Fibroblast of skin of scalp (primary cell): ENCODE measurements at regions not wholly inside any gene's neighbourhood (a gene's known extent, or its start where the extent isn't known, plus 50 kb on each side); places are given as distances from the start of the nearest gene placed in this dataset.

Experiments used
- DNase-seq: peaks from one replicate; pipeline ENCODE4 v3.0.0-alpha.2; 2013

DNA sequence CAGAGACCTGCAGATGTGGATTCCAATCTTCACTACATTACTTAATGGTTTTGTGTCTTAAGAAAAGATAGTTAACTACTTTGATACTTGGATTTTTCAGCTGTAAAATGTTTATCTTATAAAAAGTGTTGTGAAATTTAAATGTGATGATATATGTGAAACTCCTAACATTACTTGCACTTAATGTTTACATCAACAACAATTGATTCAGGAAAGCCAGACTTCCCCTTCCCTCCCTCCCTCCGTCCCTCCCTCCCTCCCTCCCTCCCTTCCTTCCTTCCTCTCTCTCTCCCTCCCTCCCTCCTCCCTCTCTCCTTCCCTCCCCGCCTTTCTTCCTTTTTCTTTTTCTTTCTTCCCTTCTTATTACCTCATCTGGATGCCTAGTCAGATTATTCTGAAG is 773.9 kb upstream of the FAM98A start:
- DNase-seq = no peak

DNA sequence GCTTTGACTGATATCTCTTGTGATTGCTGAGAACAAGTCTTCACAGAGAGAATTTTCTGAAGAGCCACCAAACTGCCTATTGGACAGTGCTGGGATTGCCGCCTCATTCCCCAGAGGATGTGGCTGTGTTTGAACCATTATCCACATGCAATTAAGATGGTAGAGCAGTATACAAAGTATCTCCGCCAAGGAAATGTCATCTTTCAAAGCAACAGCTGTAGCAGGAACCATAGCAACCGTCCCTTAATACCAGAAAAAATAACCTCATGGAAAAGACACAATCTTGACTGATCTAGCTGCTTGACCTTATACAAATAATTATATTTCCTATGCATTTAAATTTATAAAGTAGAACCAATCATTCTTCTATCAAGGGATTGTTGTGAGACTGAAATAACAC is 772.6 kb upstream of the FAM98A start:
- no peak for DNase-seq

DNA sequence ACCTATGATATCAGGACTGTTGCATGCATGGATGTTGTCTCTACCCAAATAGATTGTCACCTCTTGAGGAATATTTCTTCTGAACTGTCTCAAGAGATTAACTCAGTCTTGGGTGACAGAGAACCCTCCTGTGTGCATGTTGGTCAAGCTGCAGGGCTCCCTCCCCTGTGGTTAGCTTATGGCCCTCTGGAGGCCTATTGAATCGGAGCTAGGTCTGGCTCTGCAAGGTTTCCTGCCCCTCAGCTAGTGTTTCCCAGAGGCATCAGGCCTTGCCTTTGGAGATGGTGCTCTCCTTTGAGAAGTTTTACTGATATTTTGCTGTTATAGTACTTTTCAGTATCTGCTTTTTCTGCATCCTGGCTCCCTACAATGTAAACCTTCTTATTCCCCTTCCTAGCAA is 769.2 kb upstream of the FAM98A start:
- DNase-seq = no peak

DNA sequence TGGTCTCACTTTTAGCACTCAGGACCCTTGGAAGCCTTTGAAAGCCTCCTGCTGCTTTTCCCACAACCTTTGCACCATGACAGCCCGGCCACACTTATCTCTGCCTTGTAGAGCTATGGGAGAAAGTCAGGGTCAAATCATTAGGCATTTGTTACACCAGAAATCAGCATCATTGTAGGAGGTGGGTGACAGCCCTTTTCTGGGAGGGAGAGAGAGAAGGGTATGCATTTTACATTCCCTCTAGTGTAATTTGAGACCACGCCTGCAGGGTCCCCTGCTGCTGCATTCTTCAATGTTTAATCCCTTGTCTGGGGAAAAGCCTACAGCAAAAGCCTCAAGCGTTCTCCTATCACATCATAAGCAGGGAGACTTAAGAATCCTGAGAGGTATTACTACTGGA is 766.8 kb upstream of the FAM98A start:
- DNase-seq = no peak

DNA sequence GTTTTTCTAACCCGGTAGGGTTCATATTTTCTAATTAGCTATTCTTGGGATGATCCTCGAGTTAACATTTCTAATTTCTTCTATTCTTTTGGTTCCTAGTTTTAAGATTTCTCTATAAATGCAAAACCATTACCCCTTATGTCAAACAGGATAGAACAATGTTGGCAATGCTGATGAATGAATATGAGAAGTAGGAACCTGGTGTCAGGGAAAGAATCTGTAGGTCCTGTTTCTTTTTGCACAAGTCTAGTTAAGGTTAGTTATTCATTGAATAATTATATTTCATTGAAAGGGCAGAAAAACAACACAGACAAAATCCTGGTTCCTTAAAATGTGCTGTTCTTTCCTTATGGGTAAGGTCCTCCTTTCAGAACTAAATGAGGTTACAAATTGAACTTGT is 766.4 kb upstream of the FAM98A start:
- no peak for DNase-seq

DNA sequence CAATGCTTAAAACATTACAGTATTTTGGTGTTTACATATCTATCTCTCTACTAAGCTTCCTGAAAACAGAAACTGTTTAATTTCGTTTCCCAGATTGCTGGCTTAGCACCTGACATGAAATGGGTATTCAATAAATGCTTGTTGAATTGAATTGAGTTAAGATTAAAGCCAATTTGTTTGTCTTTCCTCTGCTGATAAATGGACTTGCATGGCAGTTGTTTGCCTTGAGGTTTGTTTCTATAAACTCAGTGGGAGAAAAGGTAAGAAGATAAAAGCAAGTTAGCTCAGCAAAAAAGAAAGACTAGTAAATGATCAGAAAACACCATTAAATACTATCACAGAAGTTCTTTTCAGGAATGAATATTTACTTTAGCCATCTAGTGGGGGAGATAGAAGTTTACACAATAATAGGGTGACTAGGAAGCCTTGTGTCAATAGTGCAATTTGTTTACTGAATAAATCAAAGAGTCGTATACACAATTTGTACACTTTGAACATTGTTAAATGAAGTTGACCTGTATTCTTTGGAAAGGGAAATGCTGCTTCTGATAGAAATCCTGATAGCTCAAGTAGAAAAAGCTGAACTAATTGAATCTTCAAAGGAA is 754.5 kb upstream of the FAM98A start:
- no peak for DNase-seq

DNA sequence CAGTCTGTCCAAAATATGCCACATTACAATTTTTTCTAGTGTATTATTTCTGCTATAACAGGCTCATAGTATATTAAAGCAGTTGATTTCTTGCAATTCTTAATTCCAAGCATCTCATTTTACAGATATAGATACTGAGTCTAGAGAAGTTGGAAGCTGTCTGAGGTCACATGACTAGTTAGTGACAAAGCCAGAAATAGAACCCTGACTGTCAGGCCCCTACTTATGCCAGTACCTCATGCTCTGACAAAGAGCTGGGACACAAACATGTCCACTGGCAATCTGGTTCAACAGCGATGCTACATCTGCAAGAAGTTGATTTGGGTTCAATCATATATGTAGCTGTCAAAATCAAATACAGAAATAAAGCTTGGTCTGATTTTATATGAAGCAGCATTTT is 750.4 kb upstream of the FAM98A start:
- no peak for DNase-seq

DNA sequence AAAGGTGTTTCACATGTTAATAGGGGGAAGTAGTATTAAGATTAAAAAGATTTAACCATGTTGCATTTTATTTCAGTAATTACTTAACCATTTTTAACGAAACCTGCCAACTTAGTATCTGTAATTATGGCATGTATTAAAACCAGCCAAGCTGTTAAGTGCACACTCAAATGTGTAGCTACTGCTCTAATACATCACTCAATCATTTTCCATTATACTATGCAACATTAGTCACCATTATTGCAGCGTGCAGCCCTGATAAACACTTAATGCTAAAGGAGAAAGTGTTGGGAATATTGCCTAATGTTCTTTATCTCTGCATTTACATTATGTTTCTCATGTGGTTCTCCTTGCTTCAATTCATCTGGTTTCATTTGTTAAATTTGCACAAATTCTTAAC is 745.9 kb upstream of the FAM98A start:
- no peak for DNase-seq

DNA sequence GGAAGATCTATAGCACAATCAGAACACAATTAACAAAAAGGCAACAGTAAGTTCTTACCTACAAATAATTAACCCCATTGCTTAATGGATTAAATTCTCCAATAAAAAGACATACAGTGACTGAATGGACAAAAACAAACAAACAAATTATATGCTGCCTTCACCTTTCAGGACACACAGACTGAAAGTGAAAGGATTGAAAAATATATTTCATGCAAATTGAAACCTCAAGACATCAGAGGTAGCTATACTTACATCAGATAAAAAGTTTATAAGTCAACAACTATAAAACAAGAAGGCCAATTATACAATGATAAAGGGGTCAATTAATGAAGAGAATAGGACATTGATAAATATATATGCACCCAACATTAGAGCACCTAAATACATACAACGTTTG is 741.2 kb upstream of the FAM98A start:
- DNase-seq = no peak

DNA sequence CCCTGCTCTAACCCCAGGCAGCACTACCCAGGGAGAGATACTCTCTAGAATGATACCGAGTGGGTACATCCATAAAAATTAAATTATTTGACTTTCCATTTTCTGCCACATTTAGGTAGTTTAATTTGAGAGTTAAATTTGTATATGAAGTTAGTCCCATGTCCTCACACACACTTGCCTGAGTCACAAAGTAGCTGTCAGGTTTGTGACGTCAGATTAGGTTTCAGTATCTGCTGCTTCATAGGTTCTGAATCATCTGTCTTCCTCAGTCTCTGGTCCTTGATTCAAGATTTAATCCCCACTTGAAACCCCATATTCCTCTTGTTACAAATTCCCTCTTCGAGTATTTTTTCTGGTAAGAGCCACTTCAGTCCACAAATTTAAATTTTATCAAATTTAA is 738.6 kb upstream of the FAM98A start:
- no peak for DNase-seq

DNA sequence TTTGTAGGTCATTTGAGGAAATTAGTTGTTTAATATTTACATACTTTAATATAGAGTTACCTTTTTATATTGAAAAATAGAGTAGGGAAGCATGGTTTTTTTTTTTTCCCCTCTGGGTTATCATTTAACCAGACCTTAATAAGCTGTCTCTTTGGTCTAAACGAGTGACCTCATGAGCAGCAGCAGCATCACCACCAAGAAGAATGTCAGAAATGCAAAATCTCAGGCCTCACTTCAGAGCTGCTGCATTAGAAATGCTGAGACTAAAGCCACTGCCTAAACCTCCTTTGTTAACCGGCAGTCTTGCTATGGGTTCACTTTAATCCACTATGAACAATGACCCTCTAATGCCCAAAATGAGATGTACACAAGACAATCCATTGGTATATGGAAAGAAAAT is 733.7 kb upstream of the FAM98A start:
- DNase-seq = no peak

DNA sequence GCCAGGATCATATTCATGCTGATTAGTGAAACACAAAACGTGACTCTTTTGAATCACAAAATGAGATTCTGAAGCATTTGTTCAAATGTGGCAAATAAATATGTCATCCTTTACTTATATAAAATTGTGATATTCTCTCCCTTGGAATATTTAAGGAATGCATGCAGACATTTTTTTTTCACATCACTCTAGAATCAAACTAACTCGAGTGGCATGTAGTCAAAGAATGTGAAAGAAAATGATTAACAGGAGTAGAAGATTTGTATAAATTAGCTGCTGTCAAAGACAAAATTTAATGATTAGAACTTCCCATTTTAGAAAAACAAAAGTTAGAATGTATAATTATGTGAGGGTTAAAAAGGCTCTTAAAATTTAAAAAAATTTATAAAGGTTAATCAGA is 721.0 kb upstream of the FAM98A start:
- DNase-seq = no peak

DNA sequence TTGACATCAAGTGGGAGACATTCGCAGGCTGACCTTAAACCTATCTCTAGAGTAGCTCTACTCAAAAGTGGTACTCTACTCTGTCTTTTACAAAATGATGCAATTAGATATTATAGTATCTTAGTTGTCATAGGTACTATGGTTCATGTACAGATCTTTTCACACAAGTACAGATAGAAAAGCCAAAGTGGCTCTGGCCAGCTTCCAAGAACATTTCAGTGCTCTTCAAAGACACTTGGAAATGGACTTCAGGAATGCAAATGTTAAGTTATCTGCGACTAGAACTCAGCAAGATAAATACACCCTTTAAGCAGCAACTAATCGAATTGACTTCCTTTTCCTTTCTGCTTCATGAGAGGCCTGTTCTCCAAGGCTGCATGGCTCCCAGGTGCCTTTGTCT is 718.7 kb upstream of the FAM98A start:
- DNase-seq = no peak

DNA sequence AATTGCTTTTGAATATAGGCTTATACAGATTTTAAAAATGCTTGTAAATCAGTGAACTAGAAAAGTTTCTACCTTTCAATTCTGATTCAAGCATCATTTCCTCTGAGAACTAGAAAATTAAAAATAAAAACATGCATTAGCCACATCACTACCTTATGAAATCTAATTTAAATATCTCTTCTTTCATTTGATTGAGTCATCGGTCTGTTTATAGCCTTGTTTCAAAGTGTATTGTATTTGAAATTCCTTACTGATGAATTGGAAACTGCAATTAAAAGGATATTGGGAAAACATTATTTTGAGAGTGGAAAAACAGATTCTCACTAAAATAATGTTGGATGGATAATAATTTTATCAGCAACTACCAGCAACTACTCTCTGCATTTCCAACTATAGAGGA is 717.7 kb upstream of the FAM98A start:
- no peak for DNase-seq

DNA sequence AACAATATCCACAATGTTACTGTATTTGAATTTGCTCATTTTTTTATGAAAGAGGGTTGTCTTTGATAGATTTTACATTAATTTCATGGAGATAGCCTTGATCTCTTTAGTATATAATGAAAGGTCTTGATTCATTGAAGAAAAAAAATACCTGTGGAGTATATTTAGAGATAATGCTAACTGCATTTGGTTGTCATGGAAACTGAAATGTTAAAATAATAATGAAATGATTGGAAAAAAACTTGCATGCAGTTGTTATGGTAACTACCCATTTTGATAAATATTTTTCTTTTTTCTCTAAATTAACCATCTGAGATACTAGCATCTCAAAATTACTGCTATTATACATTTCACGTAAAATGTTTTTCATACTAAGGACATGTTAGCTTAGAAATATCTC is 712.7 kb upstream of the FAM98A start:
- no peak for DNase-seq

DNA sequence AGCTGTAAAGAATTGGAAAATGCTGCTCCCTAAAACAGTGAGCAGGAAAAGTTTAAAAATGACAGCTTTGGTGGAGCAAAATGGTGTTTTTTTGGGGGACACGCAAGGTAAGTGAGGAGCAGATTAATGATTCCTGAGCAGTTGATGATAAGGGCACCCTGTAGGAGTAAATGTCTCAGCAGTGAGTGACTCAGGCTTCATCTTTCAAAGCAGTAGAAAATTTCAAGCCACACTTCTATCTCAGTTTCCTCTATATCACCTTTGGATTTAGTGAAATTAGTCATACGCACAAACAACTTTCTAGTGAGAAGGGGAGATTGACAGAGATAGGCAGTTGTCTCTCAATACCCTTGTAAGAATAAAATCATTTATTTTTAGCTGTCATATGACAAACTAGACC is 709.0 kb upstream of the FAM98A start:
- DNase-seq = no peak

DNA sequence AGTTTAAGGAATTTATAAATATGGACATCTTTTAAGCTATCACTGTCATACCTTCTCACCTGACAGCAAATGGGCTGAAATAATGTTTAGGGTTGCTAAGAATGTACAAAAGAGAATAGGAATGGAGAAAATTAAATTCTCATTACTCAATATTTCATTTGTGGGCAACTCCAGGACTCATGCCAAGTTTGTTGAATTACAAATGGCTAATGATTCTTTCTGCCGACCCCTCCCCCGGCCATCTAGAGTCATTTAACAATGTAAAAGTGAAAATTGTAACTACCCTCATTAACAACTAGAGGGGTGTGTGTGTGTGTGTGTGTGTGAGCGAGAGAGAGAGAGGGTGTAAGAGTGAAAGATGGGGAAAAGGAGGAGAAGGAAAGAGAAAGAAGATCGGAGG is 708.5 kb upstream of the FAM98A start:
- no peak for DNase-seq

DNA sequence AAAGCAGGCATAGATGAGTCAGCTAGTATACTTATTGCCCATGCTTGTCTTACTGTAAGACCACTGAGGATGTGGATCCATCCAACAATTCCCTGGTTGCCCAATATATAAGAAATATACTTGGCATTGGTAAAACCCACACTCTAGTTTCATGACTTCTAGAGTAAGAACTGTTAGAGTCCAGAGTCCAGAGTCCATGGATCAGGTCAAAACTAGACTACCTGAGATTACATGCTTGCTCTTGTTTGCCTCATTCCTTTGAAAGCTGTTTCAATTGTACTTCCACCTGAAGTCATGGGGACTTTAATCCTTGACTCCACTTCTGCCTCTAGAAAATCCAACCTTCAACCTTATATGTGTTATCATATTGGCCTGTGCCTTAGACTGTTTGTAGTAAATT is 707.6 kb upstream of the FAM98A start:
- DNase-seq = no peak

DNA sequence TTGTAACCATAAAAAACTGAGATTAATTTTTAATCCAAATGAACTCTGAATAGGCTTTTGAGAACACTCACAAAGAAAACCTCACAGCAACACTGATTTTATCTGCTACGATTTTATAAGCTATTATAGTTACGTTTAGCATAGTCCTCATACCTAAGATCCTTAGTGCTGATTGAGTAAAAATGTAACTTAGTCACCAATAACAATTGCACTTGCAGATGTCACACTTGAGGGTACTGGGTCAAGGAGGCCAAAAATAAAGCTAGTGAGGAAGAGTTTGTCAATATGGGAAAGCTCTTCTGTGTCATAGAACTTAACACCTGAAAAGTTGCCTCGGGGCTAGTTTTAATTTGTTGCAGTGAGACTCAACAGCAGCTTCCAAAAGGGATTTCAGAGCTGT is 706.5 kb upstream of the FAM98A start:
- DNase-seq = no peak

DNA sequence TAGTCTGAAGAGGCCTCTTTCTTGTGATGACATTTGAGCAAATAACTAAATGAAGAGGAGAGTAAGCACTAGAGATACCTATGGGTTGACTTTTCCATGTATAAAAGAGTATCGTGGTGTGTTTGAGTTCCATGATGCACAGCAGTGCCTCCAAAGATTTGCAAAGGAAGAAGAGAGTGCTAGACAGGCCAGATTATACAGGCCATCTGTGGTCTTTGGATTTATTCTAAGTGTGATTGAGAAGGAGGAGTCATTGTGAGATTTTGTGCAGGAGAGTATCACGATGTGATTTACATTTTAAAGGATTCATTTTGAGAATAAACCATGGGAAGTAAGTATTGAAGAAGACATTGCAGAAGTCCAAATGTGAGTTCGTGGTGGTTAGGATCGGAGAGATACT is 695.9 kb upstream of the FAM98A start:
- no peak for DNase-seq

DNA sequence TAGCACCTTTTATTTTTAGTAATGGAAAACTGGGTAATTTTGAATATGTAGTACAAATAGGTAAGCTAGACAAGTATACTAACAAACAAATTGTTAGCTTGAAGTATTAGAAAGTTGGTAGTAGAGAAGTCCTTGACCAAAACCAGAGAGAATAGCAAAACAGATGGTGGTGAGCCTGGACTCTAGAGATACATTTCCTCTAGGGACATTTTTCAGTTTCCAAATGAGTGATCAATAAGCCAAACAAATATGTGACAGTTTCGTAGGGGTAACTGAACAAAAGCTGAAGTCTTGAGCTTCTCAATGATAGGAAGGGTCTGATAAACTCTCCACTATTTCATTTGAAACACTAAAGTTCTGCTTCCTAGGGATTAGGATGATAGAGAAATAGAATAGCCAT is 692.0 kb upstream of the FAM98A start:
- DNase-seq = no peak

DNA sequence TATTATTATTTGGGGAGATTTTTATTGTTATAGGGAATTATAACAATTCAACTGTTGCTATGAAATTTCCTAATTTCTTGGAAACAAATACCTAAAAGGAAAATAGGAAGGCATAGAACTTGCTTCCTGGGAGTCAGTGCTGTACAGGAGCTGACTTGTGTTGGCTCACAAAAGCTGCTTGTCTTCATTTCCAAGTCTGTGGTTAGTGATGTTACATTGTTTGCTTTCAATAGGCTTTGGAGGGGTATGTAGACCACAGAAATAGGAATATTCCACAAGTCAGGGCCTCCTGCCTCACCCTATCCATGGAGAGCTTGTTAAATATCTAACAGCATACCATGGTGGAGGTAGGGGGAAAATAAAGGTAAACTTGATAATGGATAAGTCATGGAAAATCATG is 688.9 kb upstream of the FAM98A start:
- DNase-seq = no peak

DNA sequence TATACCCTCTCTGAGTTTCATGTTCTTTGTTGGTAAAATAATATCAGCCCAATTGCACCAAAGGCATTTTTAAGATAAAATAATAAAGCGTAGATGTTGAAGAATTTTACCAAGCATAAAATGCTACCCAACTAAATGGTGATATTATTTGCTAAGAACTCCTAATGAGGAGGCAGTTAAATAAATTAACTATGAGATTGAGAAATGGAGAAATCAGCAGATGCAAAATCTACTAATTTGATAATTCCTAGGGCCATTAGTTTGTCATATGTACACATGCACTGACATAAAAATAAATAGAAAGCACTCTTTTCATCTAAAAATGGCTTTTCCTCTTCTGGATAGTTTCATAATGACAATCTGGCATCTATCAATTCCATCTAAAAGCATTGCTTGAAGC is 681.5 kb upstream of the FAM98A start:
- DNase-seq = no peak

DNA sequence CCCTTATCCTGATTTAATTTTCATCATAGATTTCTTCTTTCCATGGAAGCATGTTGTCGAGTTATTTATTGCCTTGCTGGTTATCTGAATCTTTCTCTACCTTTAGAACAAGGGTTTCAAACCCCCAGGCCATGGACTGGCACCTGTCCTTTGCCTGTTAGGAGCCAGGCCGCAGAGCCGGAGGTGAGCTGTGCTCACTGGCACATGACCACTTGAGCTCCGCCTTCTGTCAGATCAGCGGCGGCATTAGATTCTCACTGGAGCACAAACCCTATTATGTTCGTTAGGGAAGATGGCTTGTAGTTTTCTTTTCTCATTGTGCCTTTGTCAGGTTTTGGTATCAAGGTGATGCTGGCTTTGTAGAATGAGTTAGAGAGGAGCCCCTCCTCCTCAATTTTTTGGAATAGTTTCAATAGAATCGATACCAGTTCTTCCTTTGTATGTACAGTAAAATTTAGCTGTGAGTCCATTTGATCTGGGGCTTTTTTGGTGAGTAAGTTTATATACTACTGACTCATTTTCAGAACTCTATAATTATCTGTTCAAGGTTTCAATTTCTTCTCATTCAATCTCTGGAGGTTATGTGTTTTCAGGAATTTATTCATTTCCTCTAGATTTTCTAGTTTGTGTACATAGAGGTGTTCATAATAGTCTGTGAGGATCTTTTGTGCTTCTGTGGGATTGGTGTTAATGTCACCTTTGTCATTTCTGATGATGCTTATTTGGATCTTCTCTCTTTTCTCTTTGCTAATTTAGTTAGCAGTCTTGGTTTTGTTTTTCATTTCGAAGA is 668.0 kb upstream of the FAM98A start:
- no peak for DNase-seq

DNA sequence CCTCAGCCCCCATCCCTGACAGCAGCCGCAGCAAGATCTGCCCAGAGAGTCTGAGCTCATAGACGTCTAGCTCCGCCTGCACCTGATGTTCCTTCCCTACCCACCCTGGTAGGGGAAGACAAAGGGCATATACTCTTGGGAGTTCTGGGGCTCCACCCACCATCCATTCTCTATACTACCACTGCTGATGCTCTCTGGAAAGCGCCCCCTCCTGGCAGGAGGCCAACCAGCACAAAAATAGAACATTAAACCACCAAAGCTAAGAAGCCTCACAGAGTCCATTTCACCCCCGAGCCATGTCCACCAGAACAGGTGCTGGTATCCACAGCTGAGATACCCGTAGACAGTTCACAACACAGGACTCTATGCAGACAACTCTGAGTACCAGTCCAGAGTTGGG is 662.6 kb upstream of the FAM98A start:
- no peak for DNase-seq
